NCI-H1105 treated with DMSO at 0.1 percent for 48 hours (cell line): ENCODE measurements at regions not wholly inside any gene's neighbourhood (a gene's known extent, or its start where the extent isn't known, plus 50 kb on each side); places are given as distances from the start of the nearest gene placed in this dataset.

Source experiments
- DNase-seq: peaks from one replicate; lab custom pipeline; 2025; lab: John Stamatoyannopoulos, UW

- no peak for DNase-seq
Observed at GRCh38 chr15:96736384-96736783, 405.9 kb downstream of the NR2F2 start.

DNA sequence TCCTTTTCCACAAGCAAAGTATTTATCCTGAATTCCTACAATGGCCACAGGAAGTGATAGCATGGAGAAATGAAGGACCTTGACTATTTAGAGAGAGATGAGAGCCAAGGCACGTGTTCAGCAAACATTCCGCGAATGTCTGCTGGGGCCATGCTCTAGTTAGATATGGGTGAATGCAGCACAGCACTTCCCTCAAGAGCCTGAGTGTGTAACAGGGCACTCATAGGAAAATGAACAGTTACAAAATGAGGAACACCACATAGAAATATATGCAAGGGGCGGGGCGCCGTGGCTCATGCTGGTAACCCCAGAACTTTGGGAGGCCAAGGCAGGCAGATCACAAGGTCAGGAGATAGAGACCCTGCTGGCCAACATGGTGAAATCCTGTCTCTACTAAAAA is 406.9 kb downstream of the NR2F2 start:
- no peak for DNase-seq

- DNase-seq = no peak
Observed at GRCh38 chr15:96746665-96747064, 416.2 kb downstream of the NR2F2 start.

GRCh38 chr15:96747291-96747690 is 416.8 kb downstream of the NR2F2 start:
- DNase-seq = no peak

- DNase-seq = no peak
Observed at GRCh38 chr15:96750361-96750760, 419.9 kb downstream of the NR2F2 start.

DNA sequence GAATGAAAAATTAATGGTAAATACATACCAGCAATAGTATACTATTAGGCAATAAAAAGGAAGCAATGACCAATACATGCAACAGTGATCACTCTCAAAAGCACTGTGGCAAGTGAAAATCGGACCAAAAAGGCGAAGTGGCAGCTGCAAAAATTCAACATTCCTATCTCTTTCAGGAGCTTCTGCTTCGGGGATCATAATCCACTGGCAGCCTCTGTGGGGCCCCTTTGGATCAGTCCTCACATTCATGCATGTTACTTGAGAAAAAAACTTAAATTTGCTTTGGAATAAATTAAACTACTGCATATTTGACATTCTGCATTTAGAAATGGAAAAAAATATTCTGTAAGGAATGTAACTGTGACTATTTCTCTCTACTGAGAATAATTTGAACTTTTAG is 425.6 kb downstream of the NR2F2 start:
- DNase-seq = no peak

DNA sequence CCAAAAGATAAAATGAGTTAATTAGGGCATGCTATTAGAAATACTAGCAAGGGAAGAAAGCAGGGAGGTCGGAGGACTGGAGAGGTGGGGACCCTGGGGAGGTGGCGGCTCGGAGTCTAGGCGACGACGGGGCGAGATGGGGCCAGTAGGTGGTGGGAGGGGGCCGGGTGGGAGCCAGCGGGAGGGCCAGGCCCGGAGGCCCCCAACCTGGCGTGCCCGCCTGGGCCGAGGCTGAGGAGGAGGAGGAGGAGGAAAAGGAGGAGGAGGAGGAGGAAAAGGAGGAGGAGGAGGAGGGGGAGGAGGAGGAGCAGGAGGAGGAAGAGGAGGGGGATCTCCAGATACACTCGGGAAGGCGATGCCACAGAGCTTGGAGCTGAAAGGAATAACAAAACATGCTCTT is 426.2 kb downstream of the NR2F2 start:
- no peak for DNase-seq

GRCh38 chr15:96762566-96762965 is 432.1 kb downstream of the NR2F2 start:
- no peak for DNase-seq

DNA sequence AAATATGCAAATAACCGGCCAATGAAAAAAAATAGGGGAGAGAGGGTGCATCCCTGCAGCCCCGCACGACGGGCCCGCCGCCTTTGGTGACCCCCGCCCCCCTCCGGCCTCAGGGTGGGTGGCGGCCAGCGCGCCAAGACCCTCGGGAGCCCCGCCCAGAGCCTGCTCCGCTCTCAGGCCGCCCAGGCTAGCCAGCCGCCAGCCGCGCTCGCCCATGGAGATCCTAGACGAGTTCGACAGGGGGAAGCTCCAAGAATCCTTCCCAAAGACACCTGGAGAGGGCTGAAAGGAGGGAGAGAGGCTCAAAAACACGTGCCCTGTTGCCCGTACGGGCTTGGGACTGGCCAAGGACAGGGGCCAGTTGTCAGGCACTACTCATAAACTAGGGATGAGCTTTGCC is 434.0 kb downstream of the NR2F2 start:
- DNase-seq = no peak

DNA sequence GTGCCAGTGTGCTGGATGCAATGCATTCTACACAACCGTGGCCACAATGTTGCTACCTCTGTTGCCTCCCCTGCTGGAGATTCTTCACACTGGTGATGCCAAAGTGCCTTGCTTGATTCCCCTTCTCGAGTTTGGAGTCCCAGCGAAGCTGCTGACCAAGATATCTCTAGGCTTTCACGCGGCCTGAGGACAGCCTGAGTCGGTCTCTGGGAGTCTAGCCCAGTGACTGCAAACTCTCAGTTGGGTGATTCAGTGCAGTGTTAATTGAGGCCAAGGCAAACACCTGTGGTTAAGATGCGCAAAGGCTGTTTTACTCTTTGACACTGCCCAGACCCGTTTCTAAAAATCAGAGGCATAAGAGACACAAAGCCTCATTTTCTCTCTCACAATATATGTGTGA is 434.4 kb downstream of the NR2F2 start:
- no peak for DNase-seq

DNA sequence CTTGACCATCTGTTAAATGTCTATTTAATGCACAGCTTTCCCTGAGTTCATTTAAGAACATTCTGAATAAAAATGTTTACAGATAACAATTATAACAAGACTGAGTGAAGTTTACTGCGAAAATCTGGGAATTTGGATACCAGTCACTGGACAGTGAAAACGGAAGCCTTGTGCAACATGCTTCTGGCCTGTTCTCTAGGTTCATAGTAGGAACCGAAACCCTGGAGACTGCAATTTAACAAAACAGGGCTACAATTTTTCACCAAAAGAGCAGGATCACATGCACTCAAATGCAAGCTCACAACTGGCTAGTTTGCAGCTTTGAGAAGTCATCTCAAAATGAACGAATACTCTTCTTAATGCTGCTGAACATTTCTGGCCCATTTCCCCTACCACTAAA is 435.9 kb downstream of the NR2F2 start:
- DNase-seq = no peak

- no peak for DNase-seq
Observed at GRCh38 chr15:96767703-96768434, 437.4 kb downstream of the NR2F2 start.

GRCh38 chr15:96768435-96768789 is 437.9 kb downstream of the NR2F2 start:
- no peak for DNase-seq

DNA sequence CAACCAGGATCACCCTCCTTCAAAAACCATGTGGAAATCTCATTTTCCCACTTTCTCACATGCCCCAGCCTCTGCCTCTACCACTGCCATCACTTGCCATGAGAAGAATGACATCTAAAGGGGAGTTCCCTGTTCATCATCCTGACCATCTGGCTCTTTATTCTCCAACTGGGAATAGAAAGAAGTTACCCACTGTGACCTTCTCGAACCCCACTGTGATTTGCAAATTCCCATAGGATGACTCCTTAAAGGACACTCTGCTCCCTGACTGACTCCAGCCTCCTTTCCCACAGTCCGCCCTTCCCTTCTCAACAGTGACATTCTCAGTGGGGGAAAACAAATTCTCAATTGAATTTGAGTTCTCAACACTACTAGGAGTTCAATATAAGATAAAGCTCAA is 440.5 kb downstream of the NR2F2 start:
- DNase-seq = no peak

DNA sequence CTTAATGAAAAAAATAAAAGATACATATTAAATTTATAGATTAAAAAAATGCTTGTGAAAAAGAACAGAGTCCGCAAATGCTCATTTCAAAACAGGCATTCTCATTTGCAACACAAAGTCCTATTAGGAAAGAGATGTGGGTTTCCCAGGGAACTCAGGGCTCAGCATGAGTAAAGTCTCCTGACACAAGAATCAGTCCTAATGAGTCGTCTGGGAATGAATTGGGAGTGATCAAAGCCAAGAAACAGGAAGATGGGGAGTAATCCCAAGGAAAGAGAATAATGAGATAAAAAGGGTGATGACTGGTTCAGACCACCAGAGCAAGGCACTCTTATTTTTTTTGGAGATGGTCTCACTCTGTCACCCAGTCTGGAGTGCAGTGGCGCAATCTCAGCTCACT is 443.7 kb downstream of the NR2F2 start:
- DNase-seq = no peak

DNA sequence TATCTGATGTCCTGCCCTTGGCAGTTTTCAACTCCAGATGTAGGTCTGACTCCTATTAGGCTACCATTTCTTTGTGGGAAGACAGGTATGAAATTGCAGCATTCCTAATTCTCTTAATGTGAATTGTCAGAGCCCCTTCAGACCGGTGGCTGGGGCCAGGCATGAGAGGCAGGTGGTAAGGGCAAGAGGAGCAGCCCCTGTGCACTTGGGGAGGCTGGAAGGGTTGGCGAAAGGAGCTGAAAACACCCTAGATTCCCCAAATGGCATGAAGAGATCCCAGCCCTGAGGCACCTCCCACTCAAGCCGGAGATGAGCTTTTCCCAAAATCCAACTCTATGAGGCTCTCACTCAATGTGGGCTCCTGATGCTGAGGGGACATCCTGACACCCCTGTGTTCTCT is 453.2 kb downstream of the NR2F2 start:
- DNase-seq = no peak

DNA sequence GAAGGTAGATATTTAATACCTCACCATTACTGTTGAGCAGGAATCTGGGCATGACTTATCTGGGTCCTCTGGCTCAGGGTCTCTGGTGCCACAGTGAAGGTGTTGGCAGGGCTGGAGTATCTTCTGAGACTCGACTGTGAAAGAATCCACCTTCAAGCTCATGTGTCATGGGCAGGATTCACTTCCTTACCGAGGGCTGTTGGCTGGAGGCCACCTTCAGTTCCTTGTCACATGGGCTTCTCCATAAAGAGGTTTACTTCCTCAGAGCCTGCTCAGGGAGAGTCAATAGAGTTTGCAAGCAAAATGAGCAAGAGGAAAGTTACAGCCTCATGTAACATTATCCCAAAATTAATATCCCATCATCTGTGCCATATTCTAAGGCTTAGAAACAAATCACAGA is 459.5 kb downstream of the NR2F2 start:
- no peak for DNase-seq

DNA sequence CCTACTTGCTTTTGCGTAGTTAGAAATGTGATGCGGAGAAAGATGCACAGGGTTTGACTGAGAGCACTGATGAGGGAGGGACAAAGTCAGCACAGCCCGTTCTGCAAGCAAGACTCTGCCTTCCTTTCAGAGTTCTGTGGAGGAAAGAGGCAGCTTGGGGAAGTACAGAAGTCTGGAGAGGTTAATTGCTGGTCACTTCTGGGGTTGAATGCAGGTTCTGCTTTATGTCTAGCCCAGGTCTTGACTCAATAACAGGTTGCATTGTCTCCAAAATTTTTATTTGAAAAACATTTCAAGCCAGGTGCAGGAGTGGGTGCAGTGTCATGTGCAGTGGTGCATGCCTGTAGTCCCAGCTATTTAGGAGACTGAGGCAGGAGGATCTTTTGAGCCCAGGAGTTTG is 461.7 kb downstream of the NR2F2 start:
- DNase-seq = no peak

- DNase-seq = no peak
Observed at GRCh38 chr15:96796841-96797240, 466.3 kb downstream of the NR2F2 start.

GRCh38 chr15:96801576-96802150 is 471.2 kb downstream of the NR2F2 start:
- DNase-seq = no peak

DNA sequence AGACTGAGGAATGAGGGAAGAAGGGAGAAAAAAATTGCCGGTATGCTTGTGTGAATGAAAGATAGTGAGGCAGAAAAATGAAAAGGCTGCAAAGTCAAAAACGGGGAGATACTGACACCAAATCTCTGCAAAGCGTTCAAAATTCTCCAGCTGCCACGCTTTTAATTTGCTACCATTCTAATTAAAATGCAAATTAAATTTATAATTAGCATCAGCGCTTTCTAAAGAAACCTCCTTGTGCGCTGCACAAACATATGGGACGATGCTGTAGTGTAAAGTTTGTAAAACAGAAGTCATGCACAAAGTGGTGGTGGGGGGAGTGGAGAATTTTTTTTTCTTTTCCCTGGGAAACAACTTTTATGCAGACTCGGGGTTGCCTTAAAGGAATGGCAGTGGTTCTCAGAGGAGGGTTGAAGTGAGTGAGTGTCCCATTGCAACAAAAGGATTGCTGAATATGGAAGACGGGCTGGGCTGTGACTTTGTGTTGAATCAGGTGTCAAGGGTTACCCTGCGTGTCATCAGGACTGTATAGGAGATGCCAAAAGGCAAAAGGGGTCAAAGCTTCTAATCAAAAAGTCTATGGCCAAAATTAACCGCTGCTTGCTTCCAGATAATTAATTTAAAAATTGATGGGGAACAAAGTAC is 472.2 kb downstream of the NR2F2 start:
- no peak for DNase-seq

DNA sequence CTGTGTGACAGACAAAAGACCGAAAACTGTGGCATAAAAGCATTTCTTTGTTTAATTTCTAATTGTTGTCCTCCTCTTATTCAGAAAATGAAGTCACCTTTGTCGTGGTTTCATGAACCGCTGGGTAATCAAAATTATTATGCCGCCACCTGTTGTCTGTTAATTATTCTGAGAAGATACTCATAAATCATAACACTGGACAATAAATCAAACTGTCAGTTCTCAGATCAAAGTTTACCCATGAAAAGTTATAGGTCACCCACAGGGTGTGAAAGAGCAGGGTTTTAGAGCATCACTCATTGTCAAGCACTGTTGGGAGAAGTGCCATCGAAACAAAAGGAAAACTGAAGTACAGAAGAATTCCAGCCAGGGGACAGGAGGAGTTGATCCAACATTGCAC is 474.3 kb downstream of the NR2F2 start:
- no peak for DNase-seq

- DNase-seq = no peak
Observed at GRCh38 chr15:96807361-96807760, 476.9 kb downstream of the NR2F2 start.

- DNase-seq = no peak
Observed at GRCh38 chr15:96817900-96818299, 487.4 kb downstream of the NR2F2 start.
